K562 (cell line): ENCODE measurements at regions not wholly inside any gene's neighbourhood (a gene's known extent, or its start where the extent isn't known, plus 50 kb on each side); places are given as distances from the start of the nearest gene placed in this dataset.

Experiments used
- KAT8 ChIP-seq: fragments of 450-650 bp; IDR thresholded peaks from 2 replicates; pipeline ENCODE4 v1.6.1; 2016; ENCODE audit warnings: low read depth, mild to moderate bottlenecking
- KLF13 ChIP-seq: fragments of 450-650 bp; IDR thresholded peaks from 2 replicates; pipeline ENCODE4 v1.6.1; 2016; ENCODE audit warnings: missing genetic modification characterization, low read depth, mild to moderate bottlenecking, missing compliant biosample characterization, moderate library complexity, borderline replicate concordance
- ZFP36 ChIP-seq: fragments of 150-350 bp; IDR thresholded peaks from 2 replicates; pipeline ENCODE4 v1.6.1; 2018; ENCODE audit warnings: low read length, low read depth; ENCODE audit not compliant: partially characterized antibody
- ZNF140 ChIP-seq: fragments of 250-450 bp; sonication (Bioruptor Pico); IDR thresholded peaks from 2 replicates; pipeline ENCODE4 v1.8.0; 2021; ENCODE audit warnings: moderate library complexity, mild to moderate bottlenecking, inconsistent platforms
- TF ChIP-seq, protein P1 (sequence below): fragments of 450-650 bp; IDR thresholded peaks from 2 replicates; pipeline ENCODE4 v1.6.1; 2016; ENCODE audit warnings: borderline replicate concordance
- TF ChIP-seq, protein P2 (sequence below), 2 experiments: fragments of 450-650 bp; IDR thresholded peaks; 2 replicates each; pipeline ENCODE4 v1.6.1; 2016
- TF ChIP-seq, protein P3 (sequence below): fragments of 250-450 bp; sonication (Bioruptor Pico); IDR thresholded peaks from 2 replicates; pipeline ENCODE4 v1.4.0; 2020
- TF ChIP-seq, protein P4 (sequence below): fragments of 450-650 bp; IDR thresholded peaks from 2 replicates; pipeline ENCODE4 v1.6.1; 2018; ENCODE audit not compliant: partially characterized antibody

DNA sequence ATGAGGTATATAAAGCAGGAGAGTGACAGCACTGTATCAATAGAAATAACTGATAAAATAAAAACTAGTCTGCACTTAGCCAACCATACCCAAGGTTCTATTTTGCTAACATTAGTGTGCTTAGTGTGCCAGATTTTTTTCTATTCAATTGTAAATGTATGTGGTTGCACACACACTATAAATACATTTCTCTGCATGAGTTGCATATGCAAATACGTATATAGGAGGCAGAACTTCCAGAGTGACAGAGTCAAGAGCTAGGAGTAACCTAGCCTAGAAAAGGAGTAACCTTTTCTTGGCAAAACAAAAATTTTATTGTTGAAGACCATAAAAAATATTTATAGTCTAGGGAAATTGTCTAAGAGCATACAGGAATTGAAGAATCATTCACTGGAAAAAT lies 461.6 kb downstream of the GABRG2 start (continued):
- TF ChIP-seq, protein P1, sequence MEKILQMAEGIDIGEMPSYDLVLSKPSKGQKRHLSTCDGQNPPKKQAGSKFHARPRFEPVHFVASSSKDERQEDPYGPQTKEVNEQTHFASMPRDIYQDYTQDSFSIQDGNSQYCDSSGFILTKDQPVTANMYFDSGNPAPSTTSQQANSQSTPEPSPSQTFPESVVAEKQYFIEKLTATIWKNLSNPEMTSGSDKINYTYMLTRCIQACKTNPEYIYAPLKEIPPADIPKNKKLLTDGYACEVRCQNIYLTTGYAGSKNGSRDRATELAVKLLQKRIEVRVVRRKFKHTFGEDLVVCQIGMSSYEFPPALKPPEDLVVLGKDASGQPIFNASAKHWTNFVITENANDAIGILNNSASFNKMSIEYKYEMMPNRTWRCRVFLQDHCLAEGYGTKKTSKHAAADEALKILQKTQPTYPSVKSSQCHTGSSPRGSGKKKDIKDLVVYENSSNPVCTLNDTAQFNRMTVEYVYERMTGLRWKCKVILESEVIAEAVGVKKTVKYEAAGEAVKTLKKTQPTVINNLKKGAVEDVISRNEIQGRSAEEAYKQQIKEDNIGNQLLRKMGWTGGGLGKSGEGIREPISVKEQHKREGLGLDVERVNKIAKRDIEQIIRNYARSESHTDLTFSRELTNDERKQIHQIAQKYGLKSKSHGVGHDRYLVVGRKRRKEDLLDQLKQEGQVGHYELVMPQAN = no peak
- TF ChIP-seq, protein P2, sequence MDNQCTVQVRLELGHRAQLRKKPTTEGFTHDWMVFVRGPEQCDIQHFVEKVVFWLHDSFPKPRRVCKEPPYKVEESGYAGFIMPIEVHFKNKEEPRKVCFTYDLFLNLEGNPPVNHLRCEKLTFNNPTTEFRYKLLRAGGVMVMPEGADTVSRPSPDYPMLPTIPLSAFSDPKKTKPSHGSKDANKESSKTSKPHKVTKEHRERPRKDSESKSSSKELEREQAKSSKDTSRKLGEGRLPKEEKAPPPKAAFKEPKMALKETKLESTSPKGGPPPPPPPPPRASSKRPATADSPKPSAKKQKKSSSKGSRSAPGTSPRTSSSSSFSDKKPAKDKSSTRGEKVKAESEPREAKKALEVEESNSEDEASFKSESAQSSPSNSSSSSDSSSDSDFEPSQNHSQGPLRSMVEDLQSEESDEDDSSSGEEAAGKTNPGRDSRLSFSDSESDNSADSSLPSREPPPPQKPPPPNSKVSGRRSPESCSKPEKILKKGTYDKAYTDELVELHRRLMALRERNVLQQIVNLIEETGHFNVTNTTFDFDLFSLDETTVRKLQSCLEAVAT (IDR thresholded peaks at IDR 0.05) = no peak
- TF ChIP-seq KLF13 (tag) (no peak), ZNF140 (CRISPR knock-in tag) (no peak), KAT8 (no peak), ZFP36 (no peak)
- TF ChIP-seq, protein P3, sequence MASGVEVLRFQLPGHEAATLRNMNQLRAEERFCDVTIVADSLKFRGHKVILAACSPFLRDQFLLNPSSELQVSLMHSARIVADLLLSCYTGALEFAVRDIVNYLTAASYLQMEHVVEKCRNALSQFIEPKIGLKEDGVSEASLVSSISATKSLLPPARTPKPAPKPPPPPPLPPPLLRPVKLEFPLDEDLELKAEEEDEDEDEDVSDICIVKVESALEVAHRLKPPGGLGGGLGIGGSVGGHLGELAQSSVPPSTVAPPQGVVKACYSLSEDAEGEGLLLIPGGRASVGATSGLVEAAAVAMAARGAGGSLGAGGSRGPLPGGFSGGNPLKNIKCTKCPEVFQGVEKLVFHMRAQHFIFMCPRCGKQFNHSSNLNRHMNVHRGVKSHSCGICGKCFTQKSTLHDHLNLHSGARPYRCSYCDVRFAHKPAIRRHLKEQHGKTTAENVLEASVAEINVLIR = no peak
- TF ChIP-seq, protein P4, sequence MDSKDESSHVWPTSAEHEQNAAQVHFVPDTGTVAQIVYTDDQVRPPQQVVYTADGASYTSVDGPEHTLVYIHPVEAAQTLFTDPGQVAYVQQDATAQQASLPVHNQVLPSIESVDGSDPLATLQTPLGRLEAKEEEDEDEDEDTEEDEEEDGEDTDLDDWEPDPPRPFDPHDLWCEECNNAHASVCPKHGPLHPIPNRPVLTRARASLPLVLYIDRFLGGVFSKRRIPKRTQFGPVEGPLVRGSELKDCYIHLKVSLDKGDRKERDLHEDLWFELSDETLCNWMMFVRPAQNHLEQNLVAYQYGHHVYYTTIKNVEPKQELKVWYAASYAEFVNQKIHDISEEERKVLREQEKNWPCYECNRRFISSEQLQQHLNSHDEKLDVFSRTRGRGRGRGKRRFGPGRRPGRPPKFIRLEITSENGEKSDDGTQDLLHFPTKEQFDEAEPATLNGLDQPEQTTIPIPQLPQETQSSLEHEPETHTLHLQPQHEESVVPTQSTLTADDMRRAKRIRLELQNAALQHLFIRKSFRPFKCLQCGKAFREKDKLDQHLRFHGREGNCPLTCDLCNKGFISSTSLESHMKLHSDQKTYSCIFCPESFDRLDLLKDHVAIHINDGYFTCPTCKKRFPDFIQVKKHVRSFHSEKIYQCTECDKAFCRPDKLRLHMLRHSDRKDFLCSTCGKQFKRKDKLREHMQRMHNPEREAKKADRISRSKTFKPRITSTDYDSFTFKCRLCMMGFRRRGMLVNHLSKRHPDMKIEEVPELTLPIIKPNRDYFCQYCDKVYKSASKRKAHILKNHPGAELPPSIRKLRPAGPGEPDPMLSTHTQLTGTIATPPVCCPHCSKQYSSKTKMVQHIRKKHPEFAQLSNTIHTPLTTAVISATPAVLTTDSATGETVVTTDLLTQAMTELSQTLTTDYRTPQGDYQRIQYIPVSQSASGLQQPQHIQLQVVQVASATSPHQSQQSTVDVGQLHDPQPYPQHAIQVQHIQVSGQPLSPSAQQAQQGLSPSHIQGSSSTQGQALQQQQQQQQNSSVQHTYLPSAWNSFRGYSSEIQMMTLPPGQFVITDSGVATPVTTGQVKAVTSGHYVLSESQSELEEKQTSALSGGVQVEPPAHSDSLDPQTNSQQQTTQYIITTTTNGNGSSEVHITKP = no peak
